ENCODE measurements at regions not wholly inside any gene's neighbourhood (a gene's known extent, or its start where the extent isn't known, plus 50 kb on each side); places are given as distances from the start of the nearest gene placed in this dataset.

DNA sequence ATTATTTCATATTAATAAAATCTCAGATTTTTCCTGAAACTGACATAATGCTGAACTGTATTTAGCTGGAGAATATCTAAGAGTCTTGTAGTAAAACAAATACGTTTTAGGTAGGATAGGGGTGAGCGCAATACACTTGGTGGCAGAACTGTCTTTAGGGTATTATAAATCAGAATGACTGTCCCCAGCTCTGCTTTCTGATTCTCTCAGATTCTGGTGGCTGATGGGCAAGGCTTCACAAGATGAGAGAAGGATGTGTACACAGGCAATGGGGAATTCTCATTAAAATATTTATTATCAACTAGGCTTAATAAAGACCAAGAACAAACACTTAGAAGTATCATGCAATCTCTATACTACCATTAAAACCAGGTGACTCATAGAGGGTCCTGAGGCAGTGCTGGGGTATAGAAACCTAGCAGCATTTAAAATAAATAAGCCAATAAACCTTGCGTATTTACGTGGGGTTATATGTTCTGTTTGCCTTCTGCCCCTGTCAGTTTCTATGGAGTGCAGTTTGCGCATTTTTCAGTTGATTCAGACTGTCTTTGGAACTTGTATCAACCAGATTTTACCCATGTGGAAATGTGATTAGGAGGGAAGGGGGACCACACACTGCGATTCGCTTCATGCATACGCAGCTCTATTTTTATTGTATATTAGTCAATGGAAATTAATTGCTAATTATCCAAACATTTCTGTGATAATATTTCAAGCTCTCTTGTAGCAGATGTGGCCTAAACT lies 1150.7 kb upstream of the WWC1 start:
- DNase-seq: no peak

GRCh38 chr5:167143716-167144115 lies 1147.7 kb upstream of the WWC1 start:
- DNase-seq: no peak

DNA sequence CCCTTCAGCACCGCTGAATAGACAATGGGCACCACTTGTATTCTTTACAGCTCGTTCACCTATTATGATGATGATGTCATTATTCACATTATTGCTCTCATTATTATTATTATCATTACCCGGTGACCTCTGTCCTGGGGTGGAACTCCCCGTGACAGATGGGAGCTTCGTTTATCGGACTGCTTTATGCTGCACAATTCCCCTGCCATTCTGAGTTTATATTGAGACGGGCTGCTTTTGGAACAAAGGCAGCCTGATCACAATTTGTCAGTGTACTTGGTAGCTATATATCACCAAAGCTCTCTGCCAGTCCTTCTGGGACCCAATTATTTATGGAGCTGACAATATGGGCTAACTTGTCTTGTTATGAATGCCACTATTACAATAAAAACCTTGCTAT lies 1145.6 kb upstream of the WWC1 start:
- DNase-seq: no peak

GRCh38 chr5:167147879-167148278 lies 1143.6 kb upstream of the WWC1 start:
- DNase-seq: no peak

- no peak for DNase-seq
These were observed 1140.8 kb upstream of the WWC1 start for GRCh38 chr5:167150661-167151060.

- no peak for DNase-seq
These were observed 1138.9 kb upstream of the WWC1 start for GRCh38 chr5:167152561-167152960.

GRCh38 chr5:167155387-167156005 lies 1135.9 kb upstream of the WWC1 start:
- DNase-seq: no peak

- DNase-seq: no peak
These were observed 1135.0 kb upstream of the WWC1 start for GRCh38 chr5:167156446-167156845.

GRCh38 chr5:167158588-167158987 lies 1132.9 kb upstream of the WWC1 start:
- DNase-seq: no peak

GRCh38 chr5:167160388-167160787 lies 1131.1 kb upstream of the WWC1 start:
- no peak for DNase-seq

DNA sequence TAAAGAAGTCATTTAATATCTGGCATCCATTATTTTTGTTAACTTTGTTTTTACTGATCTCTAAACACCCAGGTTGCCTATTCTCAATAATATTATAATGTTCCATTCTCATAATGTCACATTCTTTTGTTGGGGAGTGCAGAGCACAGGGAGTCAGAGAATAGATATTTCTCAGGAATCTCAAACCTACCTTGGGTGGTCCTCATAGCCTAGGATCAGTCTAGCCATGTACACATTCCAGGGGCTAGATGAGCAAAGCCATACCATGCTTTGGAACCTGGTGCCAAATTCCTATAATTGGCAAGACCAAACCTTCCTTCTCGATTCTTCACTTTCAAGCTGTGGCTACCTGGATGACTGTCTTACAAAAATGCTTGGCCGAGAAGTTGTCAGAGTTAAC lies 1124.7 kb upstream of the WWC1 start:
- DNase-seq: no peak

DNA sequence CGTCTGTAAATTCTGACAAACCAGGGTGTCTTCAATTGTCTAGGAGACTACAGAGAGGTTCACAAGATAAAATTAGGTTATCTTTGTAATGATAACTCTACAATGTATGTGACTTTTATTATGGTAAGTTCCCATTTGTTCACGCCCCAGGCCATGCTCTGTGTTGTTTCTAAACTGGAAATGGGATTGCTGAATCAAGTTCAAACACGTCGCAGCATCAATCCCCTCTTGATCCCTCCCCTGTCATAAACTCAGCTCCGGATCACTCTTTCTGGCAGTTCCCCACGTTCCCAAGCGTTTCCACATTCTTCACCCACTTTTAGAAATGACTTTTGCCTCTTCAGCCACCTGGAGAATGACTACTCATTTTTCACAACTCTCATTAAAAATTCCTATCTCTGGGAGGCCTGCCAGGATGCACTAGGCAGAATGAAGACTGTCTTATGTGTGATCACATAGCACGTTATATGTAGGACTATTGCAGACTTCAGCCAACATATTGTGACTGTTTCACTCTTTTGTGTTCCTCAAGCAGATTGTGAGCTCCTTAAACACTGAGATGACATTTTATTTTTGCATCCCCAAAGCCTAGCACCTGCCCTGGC lies 1124.2 kb upstream of the WWC1 start:
- DNase-seq: no peak

DNA sequence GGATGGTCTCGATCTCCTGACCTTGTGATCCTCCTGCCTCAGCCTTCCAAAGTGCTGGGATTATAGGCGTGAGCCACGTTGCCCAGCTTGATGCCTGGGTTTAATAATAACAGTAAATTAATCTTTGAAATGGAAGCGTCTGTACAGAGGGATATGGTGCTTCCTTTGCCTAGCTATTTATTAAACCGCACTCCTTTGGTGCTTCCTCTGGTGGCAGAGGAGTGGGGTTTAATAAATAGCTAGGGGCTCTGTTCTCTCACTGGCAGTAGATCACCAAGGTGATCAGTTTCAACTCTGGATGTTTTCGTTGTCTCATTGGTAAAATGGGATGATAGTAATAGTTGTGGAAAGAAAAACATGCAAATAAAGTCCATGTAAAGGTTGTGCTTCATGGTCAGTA lies 1122.5 kb upstream of the WWC1 start:
- DNase-seq: no peak

DNA sequence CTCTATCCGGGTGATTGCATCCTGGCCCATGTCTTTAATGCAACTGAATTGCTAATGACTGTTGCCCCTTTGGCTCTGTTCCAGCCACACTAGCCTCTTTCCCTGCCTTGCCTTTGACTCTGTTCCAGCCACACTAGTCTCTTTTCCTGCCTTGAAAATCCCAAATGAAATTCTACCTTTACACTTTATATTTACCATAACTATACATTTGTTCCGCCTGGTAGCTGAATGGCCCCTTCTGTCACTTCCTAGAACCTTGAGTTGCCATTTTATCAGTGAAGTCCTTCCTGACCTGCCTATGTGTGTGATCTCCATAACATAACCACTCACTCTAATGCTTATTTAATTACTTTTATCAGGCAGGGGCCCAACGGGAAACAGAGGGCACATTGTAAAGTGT lies 1120.4 kb upstream of the WWC1 start:
- DNase-seq: no peak

DNA sequence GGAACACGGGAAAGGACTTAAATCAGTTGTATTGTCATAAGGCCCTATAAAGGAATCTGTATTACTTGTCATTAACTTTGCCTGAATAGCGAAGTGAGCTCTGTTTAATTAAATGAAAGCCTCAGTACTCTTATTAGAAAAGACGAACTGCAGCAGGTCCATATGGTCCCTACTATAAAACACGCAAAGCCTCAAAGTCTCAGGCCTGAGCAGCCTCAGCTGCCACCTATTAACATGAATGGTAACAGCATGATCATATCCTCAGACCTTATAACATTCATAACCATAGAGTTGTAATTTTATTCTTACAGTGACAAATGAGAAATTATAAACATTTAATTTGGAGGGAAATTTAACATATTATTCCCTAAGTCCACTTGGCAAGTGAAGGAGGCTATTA lies 1113.7 kb upstream of the WWC1 start:
- no peak for DNase-seq

- DNase-seq: no peak
These were observed 1110.5 kb upstream of the WWC1 start for GRCh38 chr5:167180906-167181305.

GRCh38 chr5:167205881-167206280 lies 1085.6 kb upstream of the WWC1 start:
- no peak for DNase-seq

DNA sequence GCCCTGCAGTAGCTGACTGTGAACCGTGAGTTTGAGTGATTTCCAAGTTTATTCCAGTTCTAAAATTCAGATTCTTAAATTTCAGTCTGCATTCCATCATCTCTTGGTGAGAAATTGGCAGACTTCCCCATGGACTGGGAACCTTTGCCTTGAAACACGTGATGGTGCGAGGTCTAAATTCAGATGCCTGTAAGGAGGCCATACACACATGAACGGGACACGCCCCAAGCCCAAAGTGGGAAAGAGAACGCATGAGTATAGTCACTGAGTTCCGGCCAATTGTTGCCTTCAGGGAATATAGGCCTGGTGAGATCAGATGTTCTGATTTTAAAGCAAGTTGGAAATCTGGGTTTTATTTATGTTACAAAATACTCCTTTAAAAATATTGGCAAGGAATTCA lies 1084.4 kb upstream of the WWC1 start:
- DNase-seq: peak; percentile 86

DNA sequence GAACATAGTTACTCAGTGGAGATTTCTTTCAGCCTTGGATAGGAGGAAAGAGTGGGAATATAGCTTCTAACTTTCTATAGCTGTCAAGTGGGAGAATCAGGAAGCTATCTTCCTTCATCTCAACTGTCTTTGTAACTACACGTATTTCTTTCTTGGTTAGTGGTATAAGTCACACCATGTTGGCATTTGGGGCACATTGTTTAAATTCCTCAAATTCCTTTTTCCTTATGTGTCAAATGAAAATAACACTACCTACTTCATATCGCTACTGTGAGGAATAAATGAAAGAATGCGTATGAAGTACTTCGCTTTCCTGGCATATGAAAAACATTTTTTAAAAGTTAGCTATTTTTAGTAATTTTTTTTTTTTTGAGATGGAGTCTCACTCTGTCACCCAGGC lies 1082.5 kb upstream of the WWC1 start:
- no peak for DNase-seq

DNA sequence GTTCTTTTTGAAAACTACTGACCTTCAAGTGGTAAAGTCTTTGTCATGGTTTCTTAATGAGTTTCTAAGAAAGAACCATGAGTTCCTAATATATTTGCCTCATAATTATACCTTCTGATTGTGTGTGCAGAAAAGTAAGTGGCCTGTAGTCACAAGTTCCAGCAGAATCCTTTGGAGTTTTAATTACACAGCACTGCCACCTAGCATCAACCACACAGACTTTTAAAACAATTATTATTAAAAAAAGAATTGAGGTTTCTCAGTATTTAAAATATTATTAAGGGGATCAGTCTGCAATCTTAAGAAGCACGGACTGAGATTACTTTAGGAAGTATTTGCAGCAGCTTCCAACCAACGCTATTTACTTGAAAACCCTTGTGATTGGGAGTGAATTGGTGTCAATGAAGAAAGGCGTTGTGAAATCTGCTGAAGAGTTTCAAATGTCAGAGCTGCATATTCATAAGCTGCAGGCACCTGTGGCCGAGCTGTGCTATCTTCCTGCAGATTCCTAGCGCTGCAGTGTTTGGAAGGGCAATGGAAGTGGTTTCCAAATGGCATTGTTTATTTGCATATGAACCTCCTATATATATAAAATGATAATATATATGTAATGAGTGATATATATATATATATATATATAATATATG lies 1074.2 kb upstream of the WWC1 start:
- no peak for DNase-seq

DNA sequence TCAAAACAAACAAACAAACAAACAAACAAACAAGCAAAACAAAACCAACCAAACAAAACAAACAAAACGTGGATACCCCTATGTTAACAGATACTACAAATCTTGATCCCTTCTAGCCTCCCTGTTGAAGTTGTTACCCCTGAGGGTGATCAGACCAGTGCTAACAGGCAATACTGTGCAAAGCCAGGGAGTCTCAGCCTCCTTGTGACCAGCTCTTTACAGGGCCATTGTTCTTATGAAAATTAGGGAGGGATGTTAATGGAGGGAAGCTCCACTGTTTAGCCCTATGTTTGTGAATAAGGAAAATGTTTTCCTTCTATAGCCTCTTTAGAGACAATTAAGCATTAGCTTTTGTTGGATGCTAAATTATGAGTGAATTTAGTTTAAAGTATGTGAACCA lies 1072.1 kb upstream of the WWC1 start:
- no peak for DNase-seq

DNA sequence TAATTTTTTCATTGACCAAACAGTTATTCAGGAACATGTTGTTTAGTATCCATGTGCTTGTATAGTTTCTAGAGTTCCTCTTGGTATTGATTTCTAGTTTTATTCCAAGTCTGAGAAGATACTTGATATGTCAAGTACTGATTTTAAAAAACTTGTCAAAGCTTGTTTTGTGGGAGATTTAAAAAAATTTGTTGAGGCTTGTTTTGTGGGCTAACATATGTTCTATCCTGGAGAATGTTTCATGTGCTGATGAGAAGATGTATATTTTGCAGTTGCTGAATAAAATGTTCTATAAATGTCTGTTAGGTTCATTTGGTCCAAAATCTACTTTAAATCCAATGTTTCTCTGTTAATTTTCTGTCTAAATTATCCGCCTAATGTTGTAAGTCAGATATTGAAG lies 1065.1 kb upstream of the WWC1 start:
- DNase-seq: no peak

GRCh38 chr5:167228134-167228533 lies 1063.3 kb upstream of the WWC1 start:
- no peak for DNase-seq

All from muscle of arm (tissue), 1 donor.